ENCODE measurements at regions not wholly inside any gene's neighbourhood (a gene's known extent, or its start where the extent isn't known, plus 50 kb on each side); places are given as distances from the start of the nearest gene placed in this dataset.
"Not testable (repeated sequence)": the region's sequence is repeated elsewhere in the genome, so short reads cannot be mapped to it uniquely, and the experiment has no call there.

- DNase-seq: no peak
These were observed 240.5 kb downstream of the GADD45G start for GRCh38 chr9:89845321-89845720.

DNA sequence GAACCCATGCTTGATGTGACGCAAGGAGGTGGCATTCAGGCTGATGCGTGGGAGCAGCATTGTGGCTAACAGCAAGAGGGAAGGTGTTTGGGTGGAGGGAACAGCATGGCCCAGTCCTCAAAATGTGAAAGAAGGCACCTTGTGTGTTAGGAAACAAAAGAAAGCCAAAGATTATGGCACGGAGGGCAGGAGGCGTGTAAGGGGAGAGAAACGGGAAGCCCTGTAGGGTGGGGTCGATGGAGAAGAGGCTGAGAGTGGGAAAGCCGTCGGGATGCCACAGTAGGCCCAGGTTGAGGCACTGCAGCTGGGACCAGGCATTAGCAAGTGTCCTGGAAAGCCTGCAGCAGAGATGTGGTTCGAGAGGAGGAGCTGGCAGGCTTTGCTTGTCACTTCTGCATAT lies 241.1 kb downstream of the GADD45G start:
- DNase-seq: no peak

DNA sequence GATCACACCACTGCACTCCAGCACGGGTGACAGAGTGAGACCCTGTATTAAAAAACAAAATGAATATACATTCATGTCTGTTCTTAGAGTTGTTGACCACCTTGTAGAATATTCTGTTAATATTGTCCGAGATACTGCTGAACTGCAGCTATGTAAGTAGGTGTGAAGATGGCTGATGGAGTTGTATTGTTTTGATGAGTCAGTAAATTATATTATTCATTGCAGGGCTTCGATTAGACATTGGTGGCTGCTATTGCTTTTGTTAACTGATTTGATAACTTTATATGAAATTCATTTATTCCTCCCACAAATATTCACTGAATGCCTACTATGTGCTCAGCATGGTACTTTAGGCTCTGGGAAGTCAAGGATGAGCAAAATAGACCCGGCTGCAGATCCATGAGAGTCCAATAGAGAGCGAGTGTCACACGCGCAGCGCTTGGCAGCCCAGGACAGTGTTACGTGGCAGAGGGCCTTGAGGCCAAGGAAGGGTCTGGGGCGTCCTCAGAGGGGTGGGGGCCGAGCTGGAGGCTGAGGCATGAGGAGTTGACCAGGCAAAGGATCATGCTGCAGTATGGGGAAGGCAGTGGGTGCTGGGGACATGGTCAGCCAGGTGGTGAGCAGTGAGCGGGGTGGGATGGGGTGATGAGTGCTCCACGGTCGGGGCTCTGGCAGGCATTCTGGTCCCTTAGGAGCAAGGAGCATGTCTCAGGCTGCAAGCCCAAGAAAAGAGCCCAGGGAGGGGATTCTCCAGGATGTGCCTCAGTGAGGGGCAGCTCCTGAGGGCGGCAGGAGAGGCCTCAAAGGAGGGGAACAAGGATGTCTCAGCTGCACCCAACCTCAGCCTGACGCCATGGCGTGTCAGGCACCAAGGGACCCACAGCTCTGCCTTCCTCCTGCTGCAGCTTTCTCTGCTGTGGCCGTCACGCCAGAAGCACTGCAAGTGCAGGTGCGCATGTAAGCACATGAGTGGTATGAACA lies 243.5 kb downstream of the GADD45G start:
- no peak for DNase-seq

- no peak for DNase-seq
These were observed 244.3 kb downstream of the GADD45G start for GRCh38 chr9:89849096-89849495.

GRCh38 chr9:89850153-89850552 lies 245.3 kb downstream of the GADD45G start:
- DNase-seq: no peak

- no peak for DNase-seq
These were observed 246.0 kb downstream of the GADD45G start for GRCh38 chr9:89850631-89851325.

- no peak for DNase-seq
These were observed 248.3 kb downstream of the GADD45G start for GRCh38 chr9:89853161-89853560.

DNA sequence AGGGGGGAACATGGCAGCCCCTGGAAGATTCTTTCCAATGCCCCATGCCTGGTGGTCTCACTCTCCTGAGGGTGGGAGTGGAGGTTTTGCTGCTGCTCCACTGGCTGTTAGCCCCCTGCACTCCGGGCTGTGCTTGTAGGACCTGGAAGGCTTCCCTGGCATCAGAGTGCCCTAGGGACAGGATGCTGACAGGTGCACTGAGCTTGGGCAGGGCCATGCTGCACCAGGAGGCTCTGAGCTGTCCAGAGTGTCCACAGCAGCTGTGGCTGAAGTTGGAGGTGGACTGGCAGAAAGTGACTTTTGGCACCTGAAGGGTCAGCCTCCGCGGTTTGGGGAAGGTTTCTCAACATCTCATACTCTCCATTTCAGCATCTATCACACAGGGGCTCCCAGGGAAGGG lies 249.1 kb downstream of the GADD45G start:
- no peak for DNase-seq

DNA sequence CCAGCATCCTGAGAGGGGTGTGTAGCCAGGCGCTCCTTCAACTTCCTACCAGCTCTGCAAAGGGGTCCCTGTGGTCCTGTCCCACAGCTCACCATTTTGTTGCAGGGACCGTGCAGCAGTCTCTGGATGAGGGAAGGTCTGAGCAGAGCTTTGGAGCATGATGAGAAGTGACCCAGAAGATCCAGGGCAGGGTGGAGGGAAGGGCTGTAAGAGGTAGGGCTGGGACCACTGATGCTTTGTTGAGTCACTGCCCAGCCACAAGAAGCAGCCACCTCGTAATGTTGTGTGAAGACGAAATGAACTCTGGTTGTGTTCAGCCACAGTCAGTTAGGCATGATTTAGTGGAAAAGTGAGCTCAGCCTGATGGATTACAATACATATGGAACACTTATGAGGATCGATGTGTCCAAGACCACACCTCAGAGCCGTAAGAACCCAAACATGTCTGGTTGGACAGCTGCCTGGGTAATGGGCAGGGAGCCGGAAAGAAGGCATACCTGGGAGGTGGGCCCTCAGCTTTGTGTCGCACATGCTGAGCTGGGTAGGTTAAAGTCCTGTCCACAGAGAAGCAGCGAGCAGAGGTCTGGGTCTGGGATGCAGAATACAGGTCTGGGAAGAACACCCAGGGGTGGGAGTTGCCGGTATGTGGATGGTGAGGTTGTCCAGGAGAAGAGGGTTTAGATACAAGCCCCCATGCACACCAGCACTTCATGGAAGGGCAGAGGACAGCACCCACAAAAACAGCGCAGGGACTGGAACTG lies 250.1 kb downstream of the GADD45G start:
- DNase-seq: no peak

GRCh38 chr9:89856296-89856695 lies 251.5 kb downstream of the GADD45G start:
- DNase-seq: not testable (repeated sequence)

GRCh38 chr9:89856950-89857349 lies 252.1 kb downstream of the GADD45G start:
- DNase-seq: not testable (repeated sequence)

GRCh38 chr9:89859842-89860241 lies 255.0 kb downstream of the GADD45G start:
- DNase-seq: not testable (repeated sequence)

DNA sequence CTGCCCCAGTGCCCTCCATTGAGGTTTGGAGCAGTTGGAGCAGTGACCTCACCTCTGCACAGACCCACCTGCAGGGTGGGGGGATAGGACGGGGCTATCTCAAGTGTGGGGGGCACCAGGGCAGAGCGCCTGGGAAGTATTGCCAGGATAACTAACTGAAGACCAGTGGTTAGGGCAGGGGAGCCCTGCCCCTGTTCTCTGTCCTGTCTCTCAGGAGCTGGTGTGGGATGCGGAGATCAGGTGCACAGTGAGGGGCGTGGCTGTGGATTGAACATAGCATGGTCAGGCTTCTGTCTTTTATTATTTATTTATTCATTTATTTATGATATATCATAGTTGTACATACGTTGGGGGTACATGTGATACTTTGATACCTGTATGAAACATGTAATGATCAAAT lies 256.6 kb downstream of the GADD45G start:
- DNase-seq: not testable (repeated sequence)

DNA sequence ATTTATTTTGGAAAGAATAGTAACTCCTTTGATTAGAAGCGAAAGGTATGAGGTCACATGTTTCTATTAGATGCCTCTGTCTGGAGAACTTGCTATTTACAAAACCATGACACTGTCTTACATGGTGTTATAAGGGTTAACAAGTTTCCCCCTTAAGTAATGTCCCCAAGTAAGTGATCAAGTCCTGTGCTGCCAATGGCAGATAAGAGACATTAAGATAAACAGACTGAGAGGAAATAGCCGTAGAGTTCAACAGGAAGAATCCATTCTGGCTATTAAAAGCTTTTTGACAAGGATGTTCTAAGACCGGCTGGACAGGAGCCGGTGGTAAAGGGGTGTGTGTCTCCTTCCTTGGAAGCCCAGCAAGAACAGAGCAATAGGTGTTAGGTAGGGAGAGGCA lies 257.5 kb downstream of the GADD45G start:
- no peak for DNase-seq

DNA sequence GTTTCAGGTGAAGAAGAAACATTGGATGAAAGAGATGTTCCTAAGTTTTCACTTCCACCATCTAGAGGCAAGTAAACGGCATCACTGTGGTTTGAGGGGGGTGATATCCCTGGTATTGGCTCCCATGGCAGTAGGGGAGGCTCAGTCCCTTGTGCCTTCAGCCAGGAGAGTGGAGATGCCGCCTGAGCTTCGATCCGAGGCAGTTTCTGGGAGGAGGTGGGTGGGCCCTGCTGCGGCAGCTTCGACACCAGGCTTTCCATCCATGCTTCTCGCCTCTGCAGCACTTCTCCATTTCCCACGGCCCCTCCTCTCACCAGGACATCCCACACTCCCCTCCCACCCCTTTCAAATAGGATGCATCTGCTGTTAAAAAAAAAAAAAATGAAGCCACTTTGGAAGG lies 258.3 kb downstream of the GADD45G start:
- no peak for DNase-seq

- no peak for DNase-seq
These were observed 259.0 kb downstream of the GADD45G start for GRCh38 chr9:89863837-89864236.

DNA sequence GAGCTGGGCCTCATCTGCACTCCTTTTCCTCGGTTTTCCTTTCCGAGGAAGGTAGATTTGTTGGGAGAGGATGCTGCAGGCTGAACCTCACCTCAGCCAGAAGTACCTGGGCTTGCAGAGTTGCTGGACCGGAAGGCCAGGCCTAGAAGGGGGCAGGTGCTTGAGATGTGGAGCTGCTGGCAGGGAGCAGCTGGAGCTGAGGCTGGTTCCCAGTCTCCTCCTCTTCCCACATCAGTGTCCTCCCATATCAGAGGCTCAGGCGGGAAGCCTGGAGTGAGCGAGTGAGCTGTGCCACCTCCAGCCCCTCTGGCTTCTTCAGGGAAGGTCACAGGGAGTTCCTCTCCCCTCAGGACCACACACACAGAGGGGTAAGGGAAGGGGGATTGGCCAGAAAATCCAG lies 259.4 kb downstream of the GADD45G start:
- no peak for DNase-seq

- DNase-seq: no peak
These were observed 259.9 kb downstream of the GADD45G start for GRCh38 chr9:89864731-89865130.

DNA sequence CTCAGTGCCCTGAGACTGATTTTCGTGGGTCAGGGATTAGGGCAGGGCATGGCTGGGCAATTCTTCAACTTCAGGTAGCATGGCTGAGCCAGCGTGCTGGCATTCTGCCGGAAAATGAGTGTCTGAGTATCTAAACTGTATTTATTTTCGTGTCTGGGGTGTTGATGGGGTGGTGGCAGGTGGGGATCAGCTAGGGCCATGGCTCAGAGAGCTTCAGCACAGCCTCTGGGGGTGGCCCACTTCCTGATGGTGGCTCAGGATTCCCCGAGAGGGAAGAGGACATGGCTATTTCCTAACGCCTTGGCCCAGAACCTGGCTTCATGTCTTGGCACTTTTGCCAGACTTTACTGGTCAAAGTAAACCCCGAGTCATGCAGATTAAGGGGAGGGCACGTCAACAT lies 260.5 kb downstream of the GADD45G start:
- no peak for DNase-seq

- DNase-seq: no peak
These were observed 261.2 kb downstream of the GADD45G start for GRCh38 chr9:89865981-89866380.

DNA sequence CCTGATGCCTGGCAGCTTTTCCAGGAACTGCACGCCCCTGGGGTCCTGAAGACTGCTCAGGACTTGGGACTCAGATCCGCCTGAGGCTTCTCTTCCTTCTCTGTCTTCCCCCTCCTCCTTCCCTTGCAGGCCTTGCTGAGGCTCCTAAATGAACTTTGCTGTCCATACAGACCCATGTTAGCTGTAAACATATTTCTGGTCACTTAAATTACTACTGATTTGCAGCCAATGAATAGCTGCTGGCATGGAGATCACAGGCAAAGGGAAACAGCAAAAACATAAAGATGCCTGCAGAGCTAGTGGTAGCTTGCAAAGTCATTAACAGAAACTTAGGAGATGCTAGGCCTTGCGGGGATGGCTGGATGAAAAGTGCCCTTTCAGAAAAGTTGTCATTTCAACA lies 261.9 kb downstream of the GADD45G start:
- no peak for DNase-seq

DNA sequence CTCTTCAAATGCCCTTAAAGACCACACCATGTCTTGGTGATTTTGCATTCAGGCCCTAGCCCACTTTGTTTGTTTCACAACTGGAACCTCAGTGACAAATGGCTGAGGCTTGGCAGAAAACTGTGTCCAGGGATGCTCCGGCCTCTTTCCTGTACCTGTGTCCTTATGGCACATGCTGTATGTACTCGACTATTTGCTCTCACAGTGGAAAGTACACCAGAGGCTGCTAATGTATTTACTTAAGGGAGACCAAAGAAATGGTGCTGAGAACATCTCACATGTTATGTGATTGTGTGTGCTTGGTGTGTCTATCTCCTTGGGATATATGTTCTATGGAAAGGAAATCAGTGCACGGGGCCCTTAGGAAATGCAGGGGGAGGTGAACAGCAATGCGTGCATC lies 263.3 kb downstream of the GADD45G start:
- DNase-seq: no peak

All from GDM1 (cell line).